ENCODE measurements at regions not wholly inside any gene's neighbourhood (a gene's known extent, or its start where the extent isn't known, plus 50 kb on each side); places are given as distances from the start of the nearest gene placed in this dataset.
"Not testable (repeated sequence)": the region's sequence is repeated elsewhere in the genome, so short reads cannot be mapped to it uniquely, and the experiment has no call there.

GRCh38 chr9:39009743-39010142 lies 278.2 kb downstream of the CNTNAP3 start:
- H3K79me2 ChIP-seq (ENCODE audit: control insufficient read depth, insufficient read depth, low read length); H4K20me1 ChIP-seq (ENCODE audit: control insufficient read depth, insufficient read depth); H3K27me3 ChIP-seq (replicated peaks in 1 of 2; ENCODE audit: control insufficient read depth in 2 of 2, insufficient read depth in 2 of 2, low read length in 1 of 2); in situ Hi-C loops (cut with MboI); H2AFZ ChIP-seq (ENCODE audit: control insufficient read depth, low read depth, low read length); FAIRE-seq; H3K36me3 ChIP-seq (ENCODE audit: control insufficient read depth in 2 of 2, insufficient read depth in 2 of 2, low read length in 1 of 2); intact Hi-C loops (cut with micrococcal nuclease; ENCODE audit: unreplicated experiment); H3K27ac ChIP-seq (ENCODE audit: control insufficient read depth, insufficient read depth); DNase-seq (ENCODE audit: low read depth, low spot score); POLR2A ChIA-PET; BruUV-seq (replicated peaks); H3K4me1 ChIP-seq (ENCODE audit: control insufficient read depth, insufficient read depth, low read length); H3K9ac ChIP-seq (ENCODE audit: control insufficient read depth, insufficient read depth, low read length); ATAC-seq; RAD21 ChIA-PET (ENCODE audit: unreplicated experiment); CTCF ChIA-PET; H3K9me3 ChIP-seq (replicated peaks; ENCODE audit: control insufficient read depth, insufficient read depth, low read length); H3K4me2 ChIP-seq (ENCODE audit: control insufficient read depth, insufficient read depth); H3K4me3 ChIP-seq; SMC1A ChIA-PET (ENCODE audit: uncharacterized antibody, unreplicated experiment): not testable (repeated sequence)
- 30% methylated on average over 4 of the region's 4 CpGs for WGBS (ENCODE audit: insufficient coverage, insufficient replicate concordance, low lambda C conversion rate, missing lambda C conversion rate)

GRCh38 chr9:39009343-39009742 lies 278.6 kb downstream of the CNTNAP3 start:
- H3K4me1 ChIP-seq (ENCODE audit: control insufficient read depth, insufficient read depth, low read length); BruUV-seq (replicated peaks); POLR2A ChIA-PET; H3K79me2 ChIP-seq (ENCODE audit: control insufficient read depth, insufficient read depth, low read length); CTCF ChIA-PET; SMC1A ChIA-PET (ENCODE audit: uncharacterized antibody, unreplicated experiment); H3K9ac ChIP-seq (ENCODE audit: control insufficient read depth, insufficient read depth, low read length); H2AFZ ChIP-seq (ENCODE audit: control insufficient read depth, low read depth, low read length); H3K4me3 ChIP-seq; intact Hi-C loops (cut with micrococcal nuclease; ENCODE audit: unreplicated experiment); H3K9me3 ChIP-seq (replicated peaks; ENCODE audit: control insufficient read depth, insufficient read depth, low read length); H3K27ac ChIP-seq (ENCODE audit: control insufficient read depth, insufficient read depth); RAD21 ChIA-PET (ENCODE audit: unreplicated experiment); H4K20me1 ChIP-seq (ENCODE audit: control insufficient read depth, insufficient read depth); FAIRE-seq; DNase-seq (ENCODE audit: low read depth, low spot score); H3K36me3 ChIP-seq (ENCODE audit: control insufficient read depth in 2 of 2, insufficient read depth in 2 of 2, low read length in 1 of 2); in situ Hi-C loops (cut with MboI); H3K27me3 ChIP-seq (replicated peaks in 1 of 2; ENCODE audit: control insufficient read depth in 2 of 2, insufficient read depth in 2 of 2, low read length in 1 of 2); ATAC-seq; H3K4me2 ChIP-seq (ENCODE audit: control insufficient read depth, insufficient read depth): not testable (repeated sequence)

- 33% methylated on average over 2 of the region's 2 CpGs for whole genome bisulfite sequencing (ENCODE audit: insufficient coverage, insufficient replicate concordance, low lambda C conversion rate, missing lambda C conversion rate)
- in situ Hi-C loops (cut with MboI); BruUV-seq (replicated peaks); H3K4me3 ChIP-seq; POLR2A ChIA-PET; H4K20me1 ChIP-seq (ENCODE audit: control insufficient read depth, insufficient read depth); H2AFZ ChIP-seq (ENCODE audit: control insufficient read depth, low read depth, low read length); H3K4me1 ChIP-seq (ENCODE audit: control insufficient read depth, insufficient read depth, low read length); RAD21 ChIA-PET (ENCODE audit: unreplicated experiment); H3K9me3 ChIP-seq (replicated peaks; ENCODE audit: control insufficient read depth, insufficient read depth, low read length); FAIRE-seq; H3K4me2 ChIP-seq (ENCODE audit: control insufficient read depth, insufficient read depth); H3K9ac ChIP-seq (ENCODE audit: control insufficient read depth, insufficient read depth, low read length); H3K36me3 ChIP-seq (ENCODE audit: control insufficient read depth in 2 of 2, insufficient read depth in 2 of 2, low read length in 1 of 2); ATAC-seq; DNase-seq (ENCODE audit: low read depth, low spot score); intact Hi-C loops (cut with micrococcal nuclease; ENCODE audit: unreplicated experiment); H3K27ac ChIP-seq (ENCODE audit: control insufficient read depth, insufficient read depth); CTCF ChIA-PET; SMC1A ChIA-PET (ENCODE audit: uncharacterized antibody, unreplicated experiment); H3K27me3 ChIP-seq (replicated peaks in 1 of 2; ENCODE audit: control insufficient read depth in 2 of 2, insufficient read depth in 2 of 2, low read length in 1 of 2); H3K79me2 ChIP-seq (ENCODE audit: control insufficient read depth, insufficient read depth, low read length): not testable (repeated sequence)
Measured at GRCh38 chr9:39008907-39009306, 279.1 kb downstream of the CNTNAP3 start.

- BruUV-seq (replicated peaks); SMC1A ChIA-PET (ENCODE audit: uncharacterized antibody, unreplicated experiment); FAIRE-seq; H4K20me1 ChIP-seq (ENCODE audit: control insufficient read depth, insufficient read depth); intact Hi-C loops (cut with micrococcal nuclease; ENCODE audit: unreplicated experiment); ATAC-seq; H3K4me1 ChIP-seq (ENCODE audit: control insufficient read depth, insufficient read depth, low read length); H3K27ac ChIP-seq (ENCODE audit: control insufficient read depth, insufficient read depth); DNase-seq (ENCODE audit: low read depth, low spot score); POLR2A ChIA-PET; H3K4me2 ChIP-seq (ENCODE audit: control insufficient read depth, insufficient read depth); in situ Hi-C loops (cut with MboI); RAD21 ChIA-PET (ENCODE audit: unreplicated experiment); H3K9me3 ChIP-seq (replicated peaks; ENCODE audit: control insufficient read depth, insufficient read depth, low read length); H3K9ac ChIP-seq (ENCODE audit: control insufficient read depth, insufficient read depth, low read length); H3K79me2 ChIP-seq (ENCODE audit: control insufficient read depth, insufficient read depth, low read length); CTCF ChIA-PET; H3K36me3 ChIP-seq (ENCODE audit: control insufficient read depth in 2 of 2, insufficient read depth in 2 of 2, low read length in 1 of 2); H2AFZ ChIP-seq (ENCODE audit: control insufficient read depth, low read depth, low read length); H3K4me3 ChIP-seq; H3K27me3 ChIP-seq (replicated peaks in 1 of 2; ENCODE audit: control insufficient read depth in 2 of 2, insufficient read depth in 2 of 2, low read length in 1 of 2): not testable (repeated sequence)
Measured at GRCh38 chr9:39005736-39006135, 282.2 kb downstream of the CNTNAP3 start.

All from GM12878 (cell line).